ENCODE measurements at regions not wholly inside any gene's neighbourhood (a gene's known extent, or its start where the extent isn't known, plus 50 kb on each side); places are given as distances from the start of the nearest gene placed in this dataset.

DNA sequence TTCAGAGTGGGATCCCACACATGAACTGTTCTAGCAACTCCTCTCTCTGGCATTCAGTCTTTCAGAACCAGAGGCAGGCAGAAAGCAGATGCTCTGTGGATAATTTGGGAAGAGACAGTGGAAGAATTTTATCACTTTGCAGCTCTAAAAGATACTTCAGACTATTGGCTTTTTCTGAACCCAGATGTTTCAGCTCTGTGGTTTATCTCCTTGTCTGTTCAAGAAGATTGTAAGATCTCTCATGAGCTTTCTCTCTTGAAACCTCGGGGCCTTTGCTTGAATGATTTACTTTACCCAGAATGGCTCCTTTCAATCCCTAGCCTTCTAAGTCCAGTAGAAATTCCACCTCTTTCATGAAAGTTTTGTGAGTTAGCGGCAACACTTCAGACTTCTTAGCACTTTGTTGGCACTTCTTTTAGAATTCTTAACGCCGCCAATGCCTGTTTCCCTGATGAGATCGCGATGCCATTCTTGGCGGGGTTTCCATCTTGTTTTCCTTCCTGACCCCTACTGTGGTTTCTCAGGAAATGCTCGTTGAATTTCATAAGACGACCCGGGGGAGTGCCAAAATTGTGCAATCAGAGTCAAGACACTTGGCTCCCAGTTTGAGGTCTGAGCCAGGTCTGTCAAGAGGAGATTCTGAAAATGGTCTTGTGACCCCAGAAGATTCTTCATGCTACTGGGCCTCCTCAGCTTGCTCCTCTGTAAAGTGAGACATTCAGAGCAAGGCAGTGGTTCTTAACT lies 107.0 kb upstream of the PRICKLE1 start:
- TF ChIP-seq, protein P1, sequence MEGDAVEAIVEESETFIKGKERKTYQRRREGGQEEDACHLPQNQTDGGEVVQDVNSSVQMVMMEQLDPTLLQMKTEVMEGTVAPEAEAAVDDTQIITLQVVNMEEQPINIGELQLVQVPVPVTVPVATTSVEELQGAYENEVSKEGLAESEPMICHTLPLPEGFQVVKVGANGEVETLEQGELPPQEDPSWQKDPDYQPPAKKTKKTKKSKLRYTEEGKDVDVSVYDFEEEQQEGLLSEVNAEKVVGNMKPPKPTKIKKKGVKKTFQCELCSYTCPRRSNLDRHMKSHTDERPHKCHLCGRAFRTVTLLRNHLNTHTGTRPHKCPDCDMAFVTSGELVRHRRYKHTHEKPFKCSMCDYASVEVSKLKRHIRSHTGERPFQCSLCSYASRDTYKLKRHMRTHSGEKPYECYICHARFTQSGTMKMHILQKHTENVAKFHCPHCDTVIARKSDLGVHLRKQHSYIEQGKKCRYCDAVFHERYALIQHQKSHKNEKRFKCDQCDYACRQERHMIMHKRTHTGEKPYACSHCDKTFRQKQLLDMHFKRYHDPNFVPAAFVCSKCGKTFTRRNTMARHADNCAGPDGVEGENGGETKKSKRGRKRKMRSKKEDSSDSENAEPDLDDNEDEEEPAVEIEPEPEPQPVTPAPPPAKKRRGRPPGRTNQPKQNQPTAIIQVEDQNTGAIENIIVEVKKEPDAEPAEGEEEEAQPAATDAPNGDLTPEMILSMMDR (IDR thresholded peaks at IDR 0.05): no peak
- no peak for TF ChIP-seq POLR2A (IDR thresholded peaks at IDR 0.05)
